NCI-H2196 treated with DMSO at 0.1 percent for 48 hours (cell line): ENCODE measurements at regions not wholly inside any gene's neighbourhood (a gene's known extent, or its start where the extent isn't known, plus 50 kb on each side); places are given as distances from the start of the nearest gene placed in this dataset.

Source experiments
- DNase-seq: peaks from one replicate; lab custom pipeline; 2025; ENCODE audit not compliant: unreplicated experiment; lab: John Stamatoyannopoulos, UW

GRCh38 chr11:16448123-16448717, 91.9 kb upstream of the SOX6 start:
- DNase-seq, result no peak

- no peak for DNase-seq
Measured at GRCh38 chr11:16441461-16441860, 85.1 kb upstream of the SOX6 start.

GRCh38 chr11:16440136-16440535, 83.8 kb upstream of the SOX6 start:
- no peak for DNase-seq

- no peak for DNase-seq
Measured at GRCh38 chr11:16434036-16434435, 77.7 kb upstream of the SOX6 start.

- no peak for DNase-seq
Measured at GRCh38 chr11:16430674-16431073, 74.3 kb upstream of the SOX6 start.

- no peak for DNase-seq
Measured at GRCh38 chr11:16421826-16422225, 65.5 kb upstream of the SOX6 start.

GRCh38 chr11:16418428-16419097, 62.2 kb upstream of the SOX6 start:
- no peak for DNase-seq

- DNase-seq, result no peak
Measured at GRCh38 chr11:16412525-16413172, 56.3 kb upstream of the SOX6 start.

GRCh38 chr11:16410479-16410878, 54.1 kb upstream of the SOX6 start:
- no peak for DNase-seq

- no peak for DNase-seq
Measured at GRCh38 chr11:16408619-16409018, 52.3 kb upstream of the SOX6 start.

- DNase-seq, result no peak
Measured at GRCh38 chr11:16406226-16406625, 49.9 kb upstream of the SOX6 start.
